Stimulated activated CD8-positive, alpha-beta memory T cell treated with anti-CD3 and anti-CD28 coated beads, Interleukin-12 subunit alpha, Interleukin-12 subunit beta, amount 100 ng/mL, for 1 hour (primary cell): ENCODE measurements at regions not wholly inside any gene's neighbourhood (a gene's known extent, or its start where the extent isn't known, plus 50 kb on each side); places are given as distances from the start of the nearest gene placed in this dataset.

Experiments
- DNase-seq: peaks from one replicate; pipeline ENCODE4 v3.0.0-alpha.2; 2020; ENCODE audit warnings: low read depth

GRCh38 chr18:78727877-78728783 lies 251.5 kb upstream of the SALL3 start:
- no peak for DNase-seq

- DNase-seq: no peak
These were observed 250.7 kb upstream of the SALL3 start for GRCh38 chr18:78728784-78729467.

- DNase-seq: no peak
These were observed 249.1 kb upstream of the SALL3 start for GRCh38 chr18:78730546-78730945.

- no peak for DNase-seq
These were observed 248.6 kb upstream of the SALL3 start for GRCh38 chr18:78731016-78731397.

- DNase-seq: no peak
These were observed 248.1 kb upstream of the SALL3 start for GRCh38 chr18:78731398-78732032.

GRCh38 chr18:78732273-78733210 lies 247.1 kb upstream of the SALL3 start:
- DNase-seq: no peak

- DNase-seq: no peak
These were observed 245.6 kb upstream of the SALL3 start for GRCh38 chr18:78733762-78734613.

GRCh38 chr18:78734614-78734945 lies 245.0 kb upstream of the SALL3 start:
- DNase-seq: no peak

GRCh38 chr18:78735131-78736014 lies 244.2 kb upstream of the SALL3 start:
- DNase-seq: no peak

- no peak for DNase-seq
These were observed 243.5 kb upstream of the SALL3 start for GRCh38 chr18:78736015-78736690.

- no peak for DNase-seq
These were observed 242.4 kb upstream of the SALL3 start for GRCh38 chr18:78737006-78737915.

GRCh38 chr18:78738076-78738690 lies 241.4 kb upstream of the SALL3 start:
- no peak for DNase-seq

- no peak for DNase-seq
These were observed 240.5 kb upstream of the SALL3 start for GRCh38 chr18:78739115-78739514.

GRCh38 chr18:78739882-78740677 lies 239.5 kb upstream of the SALL3 start:
- DNase-seq: no peak

- DNase-seq: no peak
These were observed 238.7 kb upstream of the SALL3 start for GRCh38 chr18:78740876-78741275.

GRCh38 chr18:78741381-78742217 lies 238.0 kb upstream of the SALL3 start:
- no peak for DNase-seq
